ENCODE measurements at regions not wholly inside any gene's neighbourhood (a gene's known extent, or its start where the extent isn't known, plus 50 kb on each side); places are given as distances from the start of the nearest gene placed in this dataset.

- CTCF ChIA-PET (ENCODE audit: unreplicated experiment) = no interaction called here
- Histone ChIP-seq H3K27ac (ENCODE audit: low read depth, low read length, poor library complexity, severe bottlenecking) (no peak overlapping the region), H3K4me1 (ENCODE audit: insufficient read depth, low read length, poor library complexity, severe bottlenecking) (no peaks in the 10 kb centered on the region), H2AFZ (ENCODE audit: low read length) (no peak overlapping the region), H3K36me3 (ENCODE audit: insufficient read depth, low read length) (no peaks in the 10 kb centered on the region), H3K4me3 (ENCODE audit: low read depth, low read length, poor library complexity, severe bottlenecking) (no peak overlapping the region), H3K9me2 (ENCODE audit: insufficient read depth, low read length) (no peaks in the 10 kb centered on the region), H3K79me2 (ENCODE audit: insufficient read depth, low read depth, low read length) (no peaks in the 10 kb centered on the region), H3K4me2 (ENCODE audit: low read length) (no peak overlapping the region), H3K9me3 (ENCODE audit: low read length) (no peaks in the 10 kb centered on the region), H4K20me1 (ENCODE audit: insufficient read depth, low read length) (no peaks in the 10 kb centered on the region)
- intact Hi-C loops (cut with micrococcal nuclease; ENCODE audit: unreplicated experiment) = no loop called here
- DNase-seq (ENCODE audit: low spot score) = no peak
- POLR2A ChIA-PET = no interaction called here
- no TSS peak for BruUV-seq (replicated peaks)
- TF ChIP-seq EZH2phosphoT487 (IDR thresholded peaks at IDR 0.05; ENCODE audit: borderline replicate concordance, low read depth, low read length) = no peak
Measured at GRCh38 chr5:53249529-53250200, 140.1 kb upstream of the MOCS2 start.

GRCh38 chr5:53250201-53250550 lies 140.6 kb upstream of the MOCS2 start:
- Histone ChIP-seq H3K4me3 (ENCODE audit: low read depth, low read length, poor library complexity, severe bottlenecking) (no peak overlapping the region), H3K4me1 (ENCODE audit: insufficient read depth, low read length, poor library complexity, severe bottlenecking) (no peaks in the 10 kb centered on the region), H4K20me1 (ENCODE audit: insufficient read depth, low read length) (no peaks in the 10 kb centered on the region), H3K79me2 (ENCODE audit: insufficient read depth, low read depth, low read length) (no peaks in the 10 kb centered on the region), H2AFZ (ENCODE audit: low read length) (no peak overlapping the region), H3K9me3 (ENCODE audit: low read length) (no peaks in the 10 kb centered on the region), H3K9me2 (ENCODE audit: insufficient read depth, low read length) (no peaks in the 10 kb centered on the region), H3K4me2 (ENCODE audit: low read length) (no peak overlapping the region), H3K27ac (ENCODE audit: low read depth, low read length, poor library complexity, severe bottlenecking) (no peak overlapping the region), H3K36me3 (ENCODE audit: insufficient read depth, low read length) (no peaks in the 10 kb centered on the region)
- POLR2A ChIA-PET = interaction anchor here (0.6 to 0.9 kb wide), 2 partner anchors 10 to 930 kb away, joined by 3 to 4 read pairs; no protein-coding TSS in a partner anchor
- DNase-seq (ENCODE audit: low spot score) = no peak
- BruUV-seq (replicated peaks) = no TSS peak
- CTCF ChIA-PET (ENCODE audit: unreplicated experiment) = no interaction called here
- intact Hi-C loops (cut with micrococcal nuclease; ENCODE audit: unreplicated experiment) = no loop called here
- TF ChIP-seq EZH2phosphoT487 (IDR thresholded peaks at IDR 0.05; ENCODE audit: borderline replicate concordance, low read depth, low read length) (no peak), CTCF (conservative IDR thresholded peaks at IDR 0.05; ENCODE audit: low read length) (no peak)

GRCh38 chr5:53253421-53253871 lies 143.9 kb upstream of the MOCS2 start:
- no peak for DNase-seq (ENCODE audit: low spot score)
- TF ChIP-seq EZH2phosphoT487 (IDR thresholded peaks at IDR 0.05; ENCODE audit: borderline replicate concordance, low read depth, low read length) = no peak
- no peak for TF ChIP-seq CTCF (conservative IDR thresholded peaks at IDR 0.05; ENCODE audit: low read length)
- CTCF ChIA-PET (ENCODE audit: unreplicated experiment) = no interaction called here
- intact Hi-C loops (cut with micrococcal nuclease; ENCODE audit: unreplicated experiment) = no loop called here
- Histone ChIP-seq H3K9me3 (ENCODE audit: low read length) (no peaks in the 10 kb centered on the region), H4K20me1 (ENCODE audit: insufficient read depth, low read length) (no peaks in the 10 kb centered on the region), H2AFZ (ENCODE audit: low read length) (no peak overlapping the region), H3K4me1 (ENCODE audit: insufficient read depth, low read length, poor library complexity, severe bottlenecking) (no peaks in the 10 kb centered on the region), H3K4me2 (ENCODE audit: low read length) (no peak overlapping the region), H3K9me2 (ENCODE audit: insufficient read depth, low read length) (no peaks in the 10 kb centered on the region), H3K4me3 (ENCODE audit: low read depth, low read length, poor library complexity, severe bottlenecking) (no peak overlapping the region), H3K27ac (ENCODE audit: low read depth, low read length, poor library complexity, severe bottlenecking) (no peak overlapping the region), H3K79me2 (ENCODE audit: insufficient read depth, low read depth, low read length) (no peaks in the 10 kb centered on the region), H3K36me3 (ENCODE audit: insufficient read depth, low read length) (no peaks in the 10 kb centered on the region)
- POLR2A ChIA-PET = no interaction called here
- no TSS peak for BruUV-seq (replicated peaks)

Measured in OCI-LY7 (cell line).